Suprapubic skin (tissue), 4 donors: ENCODE measurements at regions not wholly inside any gene's neighbourhood (a gene's known extent, or its start where the extent isn't known, plus 50 kb on each side); places are given as distances from the start of the nearest gene placed in this dataset.

Experiments
- DNase-seq, 2 donors: peaks; one replicate each; pipeline ENCODE4 v3.0.0-alpha.2; 2019; ENCODE audit warnings: low spot score in 2 of 2
- H3K27ac ChIP-seq: fragments of 200-600 bp; sonication (generic); one replicate; pipeline ENCODE4 v1.5.1; 2019
- H3K27me3 ChIP-seq: fragments of 200-600 bp; sonication (generic); one replicate; pipeline ENCODE4 v1.5.1; 2019
- H3K36me3 ChIP-seq: fragments of 200-600 bp; sonication (generic); one replicate; pipeline ENCODE4 v1.5.1; 2019
- H3K4me1 ChIP-seq: fragments of 200-600 bp; sonication (generic); one replicate; pipeline ENCODE4 v1.5.1; 2019
- H3K4me3 ChIP-seq: fragments of 200-600 bp; sonication (generic); one replicate; pipeline ENCODE4 v1.5.1; 2019; ENCODE audit warnings: mild to moderate bottlenecking
- H3K9me3 ChIP-seq: fragments of 200-600 bp; sonication (generic); one replicate; pipeline ENCODE4 v1.5.1; 2019
- EP300 ChIP-seq: sonication (generic); formaldehyde crosslinking; IDR thresholded peaks from one replicate; pipeline ENCODE4 v1.6.1; 2017; ENCODE audit warnings: antibody characterized with exemption
- POLR2A ChIP-seq, 2 donors: fragments of 450-650 bp; IDR thresholded peaks; one replicate each; pipeline ENCODE4 v1.6.1; 2017; ENCODE audit warnings: antibody characterized with exemption in 2 of 2, mild to moderate bottlenecking in 2 of 2, moderate library complexity in 2 of 2
- POLR2AphosphoS5 ChIP-seq, 3 donors: sonication (generic); formaldehyde crosslinking; IDR thresholded peaks; one replicate each; pipeline ENCODE4 v1.6.1; 2017; ENCODE audit warnings: antibody characterized with exemption in 3 of 3
- WGBS: methylation state at CpG from one replicate; pipeline ENCODE4 v1.1.5; 2018; 5-methylcytosine and 5-hydroxymethylcytosine counted together
- TF ChIP-seq, protein P1 (sequence below), 2 donors: fragments of 200-600 bp in 1 of 2; fragments of 450-650 bp in 1 of 2; sonication (generic) in 1 of 2; IDR thresholded peaks; one replicate each; pipeline ENCODE4 v1.5.1; 2016 to 2019; ENCODE audit warnings: antibody characterized with exemption in 2 of 2, mild to moderate bottlenecking in 1 of 2, moderate library complexity in 1 of 2

DNA sequence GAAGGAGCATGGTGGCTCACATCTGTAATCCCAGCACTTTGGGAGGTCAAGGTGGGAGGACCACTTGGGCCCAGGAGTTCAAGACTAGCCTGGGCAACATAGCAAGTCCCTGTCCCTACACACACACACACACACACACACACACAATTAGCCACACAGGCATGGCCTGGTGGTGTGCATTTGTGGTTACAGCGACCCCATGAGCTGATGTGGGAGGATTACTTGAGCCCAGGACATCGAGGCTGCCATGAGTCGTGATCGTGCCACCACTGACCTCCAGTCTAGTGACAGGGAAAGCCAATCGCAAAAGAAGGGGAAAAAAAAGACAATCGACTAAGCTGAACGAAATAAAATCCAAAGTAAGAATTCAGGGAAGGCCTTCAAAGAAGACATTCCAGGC is 67.9 kb downstream of the TBX3 start:
- Histone ChIP-seq H3K4me1 (no peaks in the 10 kb centered on the region), H3K9me3 (peaks cover 3% of the 10 kb centered on the region), H3K4me3 (no peak overlapping the region), H3K36me3 (no peaks in the 10 kb centered on the region), H3K27ac (no peak overlapping the region), H3K27me3 (peaks cover 8% of the 10 kb centered on the region)
- WGBS = 85% methylated on average over 7 of the region's 7 CpGs
- no peak for TF ChIP-seq POLR2AphosphoS5 (IDR thresholded peaks at IDR 0.05)
- TF ChIP-seq POLR2A (IDR thresholded peaks at IDR 0.05) = no peak
- TF ChIP-seq EP300 = no peak
- DNase-seq = no peak

DNA sequence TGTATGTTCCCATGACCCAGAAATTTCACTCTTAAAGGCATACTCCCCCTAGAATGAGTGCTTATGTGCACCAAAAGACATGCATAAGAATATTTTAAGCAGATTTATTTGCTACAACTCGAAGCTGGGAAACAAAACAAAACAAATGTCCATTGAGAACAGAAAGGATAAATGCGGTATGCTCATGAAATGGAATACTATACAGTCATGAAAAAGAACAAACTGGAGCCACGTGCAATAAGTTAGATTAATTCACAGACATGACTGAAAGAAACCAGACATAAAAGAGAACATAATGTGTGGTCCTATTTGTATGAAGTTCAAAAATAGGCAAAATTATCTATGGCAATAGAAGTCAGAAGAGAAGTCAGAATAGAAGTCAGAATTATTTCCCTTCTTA is 69.9 kb downstream of the TBX3 start:
- WGBS = 77% methylated on average over 3 of the region's 3 CpGs
- TF ChIP-seq, protein P1, sequence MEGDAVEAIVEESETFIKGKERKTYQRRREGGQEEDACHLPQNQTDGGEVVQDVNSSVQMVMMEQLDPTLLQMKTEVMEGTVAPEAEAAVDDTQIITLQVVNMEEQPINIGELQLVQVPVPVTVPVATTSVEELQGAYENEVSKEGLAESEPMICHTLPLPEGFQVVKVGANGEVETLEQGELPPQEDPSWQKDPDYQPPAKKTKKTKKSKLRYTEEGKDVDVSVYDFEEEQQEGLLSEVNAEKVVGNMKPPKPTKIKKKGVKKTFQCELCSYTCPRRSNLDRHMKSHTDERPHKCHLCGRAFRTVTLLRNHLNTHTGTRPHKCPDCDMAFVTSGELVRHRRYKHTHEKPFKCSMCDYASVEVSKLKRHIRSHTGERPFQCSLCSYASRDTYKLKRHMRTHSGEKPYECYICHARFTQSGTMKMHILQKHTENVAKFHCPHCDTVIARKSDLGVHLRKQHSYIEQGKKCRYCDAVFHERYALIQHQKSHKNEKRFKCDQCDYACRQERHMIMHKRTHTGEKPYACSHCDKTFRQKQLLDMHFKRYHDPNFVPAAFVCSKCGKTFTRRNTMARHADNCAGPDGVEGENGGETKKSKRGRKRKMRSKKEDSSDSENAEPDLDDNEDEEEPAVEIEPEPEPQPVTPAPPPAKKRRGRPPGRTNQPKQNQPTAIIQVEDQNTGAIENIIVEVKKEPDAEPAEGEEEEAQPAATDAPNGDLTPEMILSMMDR (IDR thresholded peaks at IDR 0.05) = no peak
- no peak for TF ChIP-seq EP300
- TF ChIP-seq POLR2A (IDR thresholded peaks at IDR 0.05) = no peak
- no peak for TF ChIP-seq POLR2AphosphoS5 (IDR thresholded peaks at IDR 0.05)
- Histone ChIP-seq H3K9me3 (peaks cover 3% of the 10 kb centered on the region), H3K36me3 (no peaks in the 10 kb centered on the region), H3K4me3 (no peak overlapping the region), H3K27ac (no peak overlapping the region), H3K4me1 (no peaks in the 10 kb centered on the region), H3K27me3 (peaks cover 8% of the 10 kb centered on the region)
- no peak for DNase-seq

DNA sequence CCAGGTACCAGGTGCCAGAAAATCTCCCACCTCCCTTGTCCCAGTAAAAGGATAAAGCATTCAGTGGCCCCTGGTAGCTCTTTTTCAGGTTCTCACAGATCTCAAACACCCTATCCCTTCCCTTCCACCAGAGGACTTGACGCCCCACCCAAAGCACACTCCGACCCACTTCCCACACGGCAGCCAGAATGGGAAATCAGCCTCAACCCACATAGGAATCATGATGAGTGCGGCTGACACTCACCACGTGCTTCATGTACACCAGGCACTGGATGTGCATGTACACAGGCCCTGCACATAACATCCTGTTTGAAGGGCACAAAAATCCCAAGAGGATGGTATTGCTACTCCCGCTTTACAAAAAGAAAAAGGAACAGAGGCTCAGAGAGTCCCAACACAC is 71.9 kb downstream of the TBX3 start:
- 85% methylated on average over 6 of the region's 6 CpGs for WGBS
- Histone ChIP-seq H3K9me3 (peaks cover 3% of the 10 kb centered on the region), H3K27me3 (peaks cover 5% of the 10 kb centered on the region), H3K4me3 (no peak overlapping the region), H3K4me1 (no peaks in the 10 kb centered on the region), H3K27ac (no peak overlapping the region), H3K36me3 (no peaks in the 10 kb centered on the region)
- no peak for DNase-seq
- TF ChIP-seq EP300 (no peak), POLR2A (IDR thresholded peaks at IDR 0.05) (no peak), POLR2AphosphoS5 (IDR thresholded peaks at IDR 0.05) (no peak)
- TF ChIP-seq, protein P1 (IDR thresholded peaks at IDR 0.05) = no peak

DNA sequence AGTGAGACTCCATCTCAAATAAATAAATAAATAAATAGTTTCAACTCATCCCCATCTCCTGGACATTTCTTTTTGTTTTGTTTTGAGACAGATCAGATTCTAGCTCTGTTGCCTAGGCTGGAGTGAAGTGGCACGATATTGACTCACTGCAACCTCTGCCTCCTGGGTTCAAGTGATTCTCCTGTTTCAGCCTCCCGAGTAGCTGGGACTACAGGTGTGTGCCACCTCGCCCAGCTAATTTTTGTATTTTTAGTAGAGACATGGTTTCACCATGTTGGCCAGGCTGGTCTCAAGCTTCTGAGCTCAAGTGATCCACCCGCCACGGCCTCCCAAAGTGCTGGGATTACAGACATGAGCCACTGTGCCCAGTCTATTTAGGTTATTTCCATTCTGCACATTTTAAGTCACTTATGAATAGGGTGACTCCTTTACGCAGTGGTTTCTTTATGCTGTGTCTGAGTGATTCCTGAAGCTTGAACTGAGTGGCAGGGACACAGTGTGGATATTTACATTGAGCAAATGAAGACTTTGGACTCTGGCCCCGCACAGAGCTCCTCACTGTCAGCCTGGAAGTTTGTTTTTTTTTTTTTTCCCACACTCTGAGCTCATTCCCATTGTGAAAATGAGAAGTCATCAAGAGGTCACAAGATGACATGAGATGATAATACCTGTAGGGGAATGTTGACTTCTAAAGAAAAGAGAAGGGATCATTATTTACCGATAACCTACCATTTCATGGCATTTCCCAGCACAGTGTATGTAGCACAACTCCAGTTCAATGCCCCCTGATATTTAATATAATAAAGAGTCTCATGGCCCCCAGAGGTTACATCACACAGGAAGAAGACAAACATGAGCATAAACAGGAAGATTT is 72.6 kb downstream of the TBX3 start:
- TF ChIP-seq, protein P1 (IDR thresholded peaks at IDR 0.05) = no peak
- TF ChIP-seq POLR2AphosphoS5 (IDR thresholded peaks at IDR 0.05) (no peak), EP300 (no peak)
- 92% methylated on average over 8 of the region's 8 CpGs for WGBS
- Histone ChIP-seq H3K36me3 (no peaks in the 10 kb centered on the region), H3K27me3 (peaks cover 5% of the 10 kb centered on the region), H3K27ac (no peak overlapping the region), H3K4me1 (no peaks in the 10 kb centered on the region), H3K9me3 (peaks cover 3% of the 10 kb centered on the region), H3K4me3 (no peak overlapping the region)
- DNase-seq = no peak

DNA sequence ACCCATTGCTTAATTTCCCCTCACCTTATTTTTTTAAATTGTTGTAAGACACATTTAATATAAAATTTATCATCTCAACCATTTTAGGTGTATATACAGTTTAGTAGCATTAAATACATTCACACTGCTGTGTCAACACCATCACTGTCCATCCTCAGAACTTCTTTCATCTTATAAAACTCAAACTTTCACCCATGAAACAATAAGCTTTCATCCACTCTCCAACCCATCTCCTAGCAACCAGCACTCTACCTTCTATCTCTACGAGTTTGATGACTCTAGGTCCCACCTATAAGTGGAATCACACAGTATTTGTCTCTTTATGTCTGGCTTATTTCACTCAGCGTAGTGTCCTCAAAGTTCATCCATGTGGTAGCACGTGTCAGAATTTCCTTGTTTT is 75.5 kb downstream of the TBX3 start:
- 79% methylated on average over 3 of the region's 3 CpGs for WGBS
- DNase-seq = no peak
- Histone ChIP-seq H3K4me1 (no peaks in the 10 kb centered on the region), H3K27ac (no peak overlapping the region), H3K9me3 (no peaks in the 10 kb centered on the region), H3K36me3 (no peaks in the 10 kb centered on the region), H3K27me3 (no peaks in the 10 kb centered on the region), H3K4me3 (no peak overlapping the region)
- TF ChIP-seq, protein P1 (IDR thresholded peaks at IDR 0.05) = no peak
- TF ChIP-seq EP300 (no peak), POLR2AphosphoS5 (IDR thresholded peaks at IDR 0.05) (no peak), POLR2A (IDR thresholded peaks at IDR 0.05) (no peak)
